CD14-positive monocyte (primary cell): ENCODE measurements at regions not wholly inside any gene's neighbourhood (a gene's known extent, or its start where the extent isn't known, plus 50 kb on each side); places are given as distances from the start of the nearest gene placed in this dataset.

Source experiments
- DNase-seq, 3 donors: peaks; one replicate each; pipeline ENCODE4 v3.0.0-alpha.2; 2011 to 2022
- H2AFZ ChIP-seq: 2 replicates; pipeline ENCODE4 v1.6.0; 2012; ENCODE audit warnings: mild to moderate bottlenecking, low read depth, low read length, inconsistent platforms; ENCODE audit not compliant: insufficient read depth, poor library complexity, severe bottlenecking
- H3K27ac ChIP-seq, 2 donors: 1 replicate in 1 of 2; 2 replicates in 1 of 2; pipeline ENCODE4 v1.5.1; 2012 to 2013; ENCODE audit warnings: low read length in 2 of 2, control low read depth in 1 of 2, inconsistent platforms in 1 of 2, low read depth in 1 of 2, mild to moderate bottlenecking in 1 of 2
- H3K27me3 ChIP-seq, 2 donors: one replicate each; pipeline versions ENCODE4 v1.6.0 to v1.6.1; 2011 to 2013; ENCODE audit warnings: low read length in 2 of 2; ENCODE audit not compliant: control insufficient read depth in 2 of 2, insufficient read depth in 2 of 2
- H3K36me3 ChIP-seq, 2 donors: replicated peaks in 1 of 2; 1 replicate in 1 of 2; 2 replicates in 1 of 2; pipeline versions ENCODE4 v1.5.1 to v1.6.1; 2012 to 2013; ENCODE audit warnings: low read length in 2 of 2, control low read depth in 1 of 2, inconsistent platforms in 1 of 2, mild to moderate bottlenecking in 1 of 2; ENCODE audit not compliant: insufficient read depth in 2 of 2, control insufficient read depth in 1 of 2
- H3K4me1 ChIP-seq, 2 donors: 1 replicate in 1 of 2; 2 replicates in 1 of 2; pipeline versions ENCODE4 v1.5.1 to v1.6.1; 2012 to 2013; ENCODE audit warnings: low read length in 2 of 2, control low read depth in 1 of 2, inconsistent platforms in 1 of 2, mild to moderate bottlenecking in 1 of 2, moderate library complexity in 1 of 2; ENCODE audit not compliant: insufficient read depth in 2 of 2, control insufficient read depth in 1 of 2
- H3K4me2 ChIP-seq: replicated peaks from 2 replicates; pipeline ENCODE3; 2012; ENCODE audit warnings: low read length, moderate library complexity, mild to moderate bottlenecking; ENCODE audit not compliant: poor library complexity, severe bottlenecking; ENCODE audit errors: extremely low read depth
- H3K4me3 ChIP-seq, 3 experiments: fragments of 200-600 bp in 1 of 3; sonication (generic) in 1 of 3; replicated peaks in 1 of 3; 1 replicate in 2 of 3; 2 replicates in 1 of 3; pipeline ENCODE4 v1.5.1; 2011 to 2013; ENCODE audit warnings: low read length in 3 of 3, mild to moderate bottlenecking in 3 of 3, control low read depth in 2 of 3, low read depth in 2 of 3, inconsistent platforms in 1 of 3, moderate library complexity in 1 of 3
- H3K79me2 ChIP-seq: 2 replicates; pipeline ENCODE4 v1.6.0; 2012; ENCODE audit warnings: mild to moderate bottlenecking, control low read depth, inconsistent platforms, low read length, moderate library complexity; ENCODE audit not compliant: insufficient read depth
- H3K9ac ChIP-seq: 2 replicates; pipeline ENCODE4 v1.6.0; 2017; ENCODE audit warnings: low read length, mild to moderate bottlenecking; ENCODE audit not compliant: insufficient read depth, poor library complexity, severe bottlenecking
- H3K9me3 ChIP-seq, 2 donors: replicated peaks in 1 of 2; 1 replicate in 1 of 2; 2 replicates in 1 of 2; pipeline versions ENCODE4 v1.5.1 to v1.6.1; 2012 to 2013; ENCODE audit warnings: low read length in 2 of 2, control low read depth in 1 of 2; ENCODE audit not compliant: control insufficient read depth in 1 of 2, insufficient read depth in 1 of 2
- H4K20me1 ChIP-seq: 2 replicates; pipeline ENCODE4 v1.6.0; 2012; ENCODE audit warnings: mild to moderate bottlenecking, low read length, control low read depth, moderate library complexity; ENCODE audit not compliant: insufficient read depth
- H3K27ac Mint-ChIP-seq, 7 donors: one replicate each; pipeline ENCODE4 v1.8.0; 2020; ENCODE audit warnings: mild to moderate bottlenecking in 7 of 7, mixed read lengths in 7 of 7, moderate library complexity in 6 of 7, inconsistent platforms in 2 of 7
- H3K27me3 Mint-ChIP-seq, 3 donors: one replicate each; pipeline ENCODE4 v1.8.0; 2021 to 2022; ENCODE audit warnings: low read depth in 3 of 3, mild to moderate bottlenecking in 3 of 3, mixed read lengths in 3 of 3, moderate library complexity in 3 of 3, inconsistent platforms in 1 of 3
- H3K36me3 Mint-ChIP-seq, 2 donors: one replicate each; pipeline ENCODE4 v1.8.0; 2020; ENCODE audit warnings: mixed read lengths in 2 of 2, inconsistent platforms in 1 of 2, mild to moderate bottlenecking in 1 of 2
- H3K4me1 Mint-ChIP-seq: one replicate; pipeline ENCODE4 v1.8.0; 2020; ENCODE audit warnings: mild to moderate bottlenecking, mixed read lengths
- H3K4me3 Mint-ChIP-seq, 2 donors: one replicate each; pipeline ENCODE4 v1.8.0; 2020; ENCODE audit warnings: mild to moderate bottlenecking in 2 of 2, mixed read lengths in 2 of 2, moderate library complexity in 1 of 2
- H3K9me3 Mint-ChIP-seq, 7 donors: one replicate each; pipeline ENCODE4 v1.8.0; 2020 to 2022; ENCODE audit warnings: mixed read lengths in 7 of 7, mild to moderate bottlenecking in 6 of 7, moderate library complexity in 6 of 7, inconsistent platforms in 2 of 7
- WGBS: methylation state at CpG from one replicate; pipeline ENCODE4 v1.1.5; 2013; ENCODE audit warnings: missing lambda C conversion rate; ENCODE audit not compliant: insufficient coverage; 5-methylcytosine and 5-hydroxymethylcytosine counted together
- intact Hi-C, 2 donors: fragments of 100-400 bp; cut with micrococcal nuclease; formaldehyde crosslinking; loops; one replicate each; pipeline versions ENCODE4 v1.15.0 to v1.15.1; 2023
- TF ChIP-seq, protein P1 (sequence below): fragments of 200-600 bp; IDR thresholded peaks from one replicate; pipeline ENCODE4 v1.8.0; 2022; ENCODE audit warnings: antibody characterized with exemption, mild to moderate bottlenecking

DNA sequence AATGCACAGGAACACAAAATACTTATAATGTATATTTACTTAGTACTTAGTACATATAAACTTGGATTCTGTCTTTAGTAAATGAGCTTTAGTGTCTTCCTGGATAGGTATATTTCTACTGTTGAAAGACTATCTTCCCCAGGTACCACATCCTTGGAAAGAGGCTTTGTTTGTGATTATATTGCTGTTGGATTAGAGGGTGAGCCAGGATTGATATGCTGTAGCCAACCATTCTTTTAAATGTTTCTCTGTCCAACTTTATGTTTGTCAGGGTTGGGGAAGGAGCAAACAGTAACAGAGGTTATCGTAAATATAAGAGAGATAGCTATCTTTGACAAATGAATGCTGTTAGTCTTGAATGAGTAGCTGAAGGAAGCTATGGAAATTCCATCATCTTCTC is 213.2 kb downstream of the SPRY1 start:
- no peak overlapping the region for H3K4me2 ChIP-seq
- TF ChIP-seq, protein P1, sequence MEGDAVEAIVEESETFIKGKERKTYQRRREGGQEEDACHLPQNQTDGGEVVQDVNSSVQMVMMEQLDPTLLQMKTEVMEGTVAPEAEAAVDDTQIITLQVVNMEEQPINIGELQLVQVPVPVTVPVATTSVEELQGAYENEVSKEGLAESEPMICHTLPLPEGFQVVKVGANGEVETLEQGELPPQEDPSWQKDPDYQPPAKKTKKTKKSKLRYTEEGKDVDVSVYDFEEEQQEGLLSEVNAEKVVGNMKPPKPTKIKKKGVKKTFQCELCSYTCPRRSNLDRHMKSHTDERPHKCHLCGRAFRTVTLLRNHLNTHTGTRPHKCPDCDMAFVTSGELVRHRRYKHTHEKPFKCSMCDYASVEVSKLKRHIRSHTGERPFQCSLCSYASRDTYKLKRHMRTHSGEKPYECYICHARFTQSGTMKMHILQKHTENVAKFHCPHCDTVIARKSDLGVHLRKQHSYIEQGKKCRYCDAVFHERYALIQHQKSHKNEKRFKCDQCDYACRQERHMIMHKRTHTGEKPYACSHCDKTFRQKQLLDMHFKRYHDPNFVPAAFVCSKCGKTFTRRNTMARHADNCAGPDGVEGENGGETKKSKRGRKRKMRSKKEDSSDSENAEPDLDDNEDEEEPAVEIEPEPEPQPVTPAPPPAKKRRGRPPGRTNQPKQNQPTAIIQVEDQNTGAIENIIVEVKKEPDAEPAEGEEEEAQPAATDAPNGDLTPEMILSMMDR, result no peak
- Mint-ChIP-seq H3K4me3 (no peak overlapping the region), H3K9me3 (peaks cover 0 to 2% (median 0%) of the 10 kb centered on the region in 7 donors), H3K36me3 (no peaks in the 10 kb centered on the region), H3K27me3 (peaks cover 13 to 20% (median 16%) of the 10 kb centered on the region in 3 donors), H3K27ac (no peak overlapping the region), H3K4me1 (peaks cover 18% of the 10 kb centered on the region)
- H3K36me3 ChIP-seq, result no peaks in the 10 kb centered on the region
- H3K4me3 ChIP-seq, result no peak overlapping the region
- peaks cover 3 to 23% of the 10 kb centered on the region in 2 donors for H3K27me3 ChIP-seq
- no CpG with 5 or more reads among the region's 1 CpG for WGBS
- H3K27ac ChIP-seq, result no peak overlapping the region
- peaks cover 18 to 20% of the 10 kb centered on the region in 2 donors for H3K4me1 ChIP-seq
- H3K9me3 ChIP-seq, result no peaks in the 10 kb centered on the region
- no peaks in the 10 kb centered on the region for H4K20me1 ChIP-seq
- no peak for DNase-seq
- no peak overlapping the region for H2AFZ ChIP-seq
- no peaks in the 10 kb centered on the region for H3K79me2 ChIP-seq
- intact Hi-C loops, result no loop called here
- no peak overlapping the region for H3K9ac ChIP-seq

DNA sequence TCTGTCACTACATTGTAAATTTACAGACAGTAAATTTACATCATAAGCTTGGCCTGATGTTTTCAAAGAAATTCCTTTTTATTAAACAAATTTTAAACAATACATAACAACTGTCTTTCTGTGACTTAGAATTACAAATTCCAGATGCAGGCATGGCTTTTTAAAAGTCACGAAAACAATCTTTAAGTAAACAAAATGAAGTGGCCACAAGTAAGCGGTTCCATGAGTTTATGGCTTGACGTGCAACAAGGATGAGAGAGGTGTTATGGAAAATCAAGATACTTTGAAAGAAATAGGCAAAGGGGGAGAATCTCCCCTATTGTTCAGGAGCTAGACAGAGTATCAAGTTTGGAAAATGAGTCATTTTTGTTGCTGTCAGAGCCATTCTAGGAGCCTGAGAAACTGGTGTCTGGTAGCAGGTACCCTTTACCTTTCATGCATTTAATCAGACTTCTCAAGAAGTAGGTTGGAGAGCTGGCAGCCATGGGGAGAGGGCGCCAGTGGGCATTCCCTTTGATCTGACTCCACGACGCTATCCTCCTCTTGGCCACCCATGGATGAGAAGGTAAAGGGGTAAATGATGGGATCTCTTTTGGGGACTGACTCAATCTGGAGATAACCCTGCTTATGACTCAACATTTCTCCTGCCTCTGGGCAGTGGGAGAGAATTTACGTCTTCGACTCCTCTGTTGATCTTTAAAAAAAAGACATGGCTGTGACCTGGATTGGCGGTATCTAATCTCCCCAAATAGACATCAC is 217.2 kb downstream of the SPRY1 start:
- 100% methylated on average over 1 of the region's 9 CpGs for WGBS
- Histone ChIP-seq H3K4me3 (no peak overlapping the region), H3K79me2 (no peaks in the 10 kb centered on the region), H2AFZ (no peak overlapping the region), H3K27me3 (peaks cover 9 to 14% of the 10 kb centered on the region in 2 donors), H3K9ac (no peak overlapping the region), H3K9me3 (no peaks in the 10 kb centered on the region), H3K4me1 (peaks cover 21 to 25% of the 10 kb centered on the region in 2 donors), H3K36me3 (no peaks in the 10 kb centered on the region), H3K27ac (no peak overlapping the region), H3K4me2 (no peak overlapping the region), H4K20me1 (no peaks in the 10 kb centered on the region)
- peaks cover 6 to 13% (median 10%) of the 10 kb centered on the region in 3 donors for H3K27me3 Mint-ChIP-seq
- H3K36me3 Mint-ChIP-seq, result no peaks in the 10 kb centered on the region
- peaks cover 0 to 3% (median 0%) of the 10 kb centered on the region in 7 donors for H3K9me3 Mint-ChIP-seq
- no peak overlapping the region for H3K27ac Mint-ChIP-seq
- no peak overlapping the region for H3K4me3 Mint-ChIP-seq
- H3K4me1 Mint-ChIP-seq, result peaks cover 24% of the 10 kb centered on the region
- no peak for DNase-seq
- intact Hi-C loops, result no loop called here
- TF ChIP-seq, protein P1, result no peak
